ENCODE measurements at regions not wholly inside any gene's neighbourhood (a gene's known extent, or its start where the extent isn't known, plus 50 kb on each side); places are given as distances from the start of the nearest gene placed in this dataset.

- TF ChIP-seq CTCF (IDR thresholded peaks at IDR 0.05): no peak
- no peak for TF ChIP-seq ZFX (IDR thresholded peaks at IDR 0.05; ENCODE audit: borderline replicate concordance)
Measured at GRCh38 chr5:24381861-24382489, 262.8 kb downstream of the CDH10 start.

Data from 22Rv1 (cell line).